HepG2 (cell line): ENCODE measurements at regions not wholly inside any gene's neighbourhood (a gene's known extent, or its start where the extent isn't known, plus 50 kb on each side); places are given as distances from the start of the nearest gene placed in this dataset.

Experiments used
- ATF2 ChIP-seq: sonication (generic); formaldehyde crosslinking; IDR thresholded peaks from 2 replicates; pipeline ENCODE4 v1.4.0; 2020; ENCODE audit warnings: missing genetic modification reagents
- KAT8 ChIP-seq: IDR thresholded peaks from 2 replicates; pipeline ENCODE4 v1.6.1; 2016; ENCODE audit warnings: missing genetic modification reagents, missing compliant biosample characterization
- KDM3A ChIP-seq: IDR thresholded peaks from 2 replicates; pipeline ENCODE4 v1.6.1; 2018; ENCODE audit warnings: low read depth, missing compliant biosample characterization
- RFX5 ChIP-seq: IDR thresholded peaks from 2 replicates; pipeline ENCODE4 v1.6.1; 2011; ENCODE audit warnings: low read depth, low read length, improper control_type of control experiment
- ZNF629 ChIP-seq: sonication (generic); formaldehyde crosslinking; conservative IDR thresholded peaks from 2 replicates; pipeline ENCODE4 v1.5.0; 2020; ENCODE audit warnings: missing genetic modification reagents
- ZNF687 ChIP-seq: sonication (generic); formaldehyde crosslinking; IDR thresholded peaks from 2 replicates; pipeline ENCODE4 v1.5.1; 2020; ENCODE audit warnings: mild to moderate bottlenecking, missing genetic modification reagents, moderate library complexity

- TF ChIP-seq ZNF687 (no peak), RFX5 (no peak), ZNF629 (CRISPR knock-in tag) (no peak), KDM3A (no peak), KAT8 (no peak), ATF2 (no peak)
Measured at GRCh38 chr1:18536356-18536755, 55.6 kb downstream of the KLHDC7A start.
